ENCODE measurements at regions not wholly inside any gene's neighbourhood (a gene's known extent, or its start where the extent isn't known, plus 50 kb on each side); places are given as distances from the start of the nearest gene placed in this dataset.

GRCh38 chr6:81237226-81237625 is 515.3 kb downstream of the TENT5A start:
- no peak for DNase-seq
- Histone ChIP-seq H3K36me3 (replicated peaks in 1 of 2; ENCODE audit: control insufficient read depth in 1 of 2, insufficient read depth in 2 of 2, low read length in 2 of 2) (no peaks in the 10 kb centered on the region), H3K27me3 (ENCODE audit: control insufficient read depth in 2 of 2, insufficient read depth in 2 of 2, low read length in 2 of 2) (no peaks in the 10 kb centered on the region), H3K79me2 (ENCODE audit: insufficient read depth, low read length) (no peaks in the 10 kb centered on the region), H2AFZ (ENCODE audit: insufficient read depth, low read depth, low read length, poor library complexity, severe bottlenecking) (no peak overlapping the region), H4K20me1 (ENCODE audit: insufficient read depth, low read length) (no peaks in the 10 kb centered on the region), H3K27ac (ENCODE audit: low read depth in 1 of 2, low read length in 2 of 2) (no peak overlapping the region), H3K9me3 (replicated peaks in 1 of 2; ENCODE audit: control insufficient read depth in 1 of 2, insufficient read depth in 1 of 2, low read length in 2 of 2) (no peaks in the 10 kb centered on the region), H3K4me2 (replicated peaks; ENCODE audit: extremely low read depth, low read length, poor library complexity, severe bottlenecking) (no peak overlapping the region), H3K9ac (ENCODE audit: insufficient read depth, low read length, poor library complexity, severe bottlenecking) (no peak overlapping the region), H3K4me3 (replicated peaks in 1 of 3; ENCODE audit: low read depth in 2 of 3, low read length in 3 of 3) (no peak overlapping the region), H3K4me1 (ENCODE audit: control insufficient read depth in 1 of 2, insufficient read depth in 2 of 2, low read length in 2 of 2) (no peaks in the 10 kb centered on the region)
- Mint-ChIP-seq H3K4me1 (no peaks in the 10 kb centered on the region), H3K27me3 (ENCODE audit: low read depth in 3 of 3) (peaks cover 0 to 4% (median 3%) of the 10 kb centered on the region in 3 donors), H3K36me3 (no peaks in the 10 kb centered on the region), H3K4me3 (no peak overlapping the region), H3K9me3 (no peaks in the 10 kb centered on the region), H3K27ac (no peak overlapping the region)
- no CpG with 5 or more reads among the region's 2 CpGs for WGBS (ENCODE audit: insufficient coverage)
- intact Hi-C loops (cut with micrococcal nuclease) = no loop called here
- TF ChIP-seq CTCF (IDR thresholded peaks at IDR 0.05) = no peak

- Histone ChIP-seq H3K9me3 (replicated peaks in 1 of 2; ENCODE audit: control insufficient read depth in 1 of 2, insufficient read depth in 1 of 2, low read length in 2 of 2) (no peaks in the 10 kb centered on the region), H4K20me1 (ENCODE audit: insufficient read depth, low read length) (no peaks in the 10 kb centered on the region), H3K27ac (ENCODE audit: low read depth in 1 of 2, low read length in 2 of 2) (no peak overlapping the region), H3K4me2 (replicated peaks; ENCODE audit: extremely low read depth, low read length, poor library complexity, severe bottlenecking) (no peak overlapping the region), H3K36me3 (replicated peaks in 1 of 2; ENCODE audit: control insufficient read depth in 1 of 2, insufficient read depth in 2 of 2, low read length in 2 of 2) (no peaks in the 10 kb centered on the region), H3K79me2 (ENCODE audit: insufficient read depth, low read length) (no peaks in the 10 kb centered on the region), H3K9ac (ENCODE audit: insufficient read depth, low read length, poor library complexity, severe bottlenecking) (no peak overlapping the region), H3K27me3 (ENCODE audit: control insufficient read depth in 2 of 2, insufficient read depth in 2 of 2, low read length in 2 of 2) (no peaks in the 10 kb centered on the region), H3K4me1 (ENCODE audit: control insufficient read depth in 1 of 2, insufficient read depth in 2 of 2, low read length in 2 of 2) (no peaks in the 10 kb centered on the region), H2AFZ (ENCODE audit: insufficient read depth, low read depth, low read length, poor library complexity, severe bottlenecking) (no peak overlapping the region), H3K4me3 (replicated peaks in 1 of 3; ENCODE audit: low read depth in 2 of 3, low read length in 3 of 3) (no peak overlapping the region)
- H3K27me3 Mint-ChIP-seq (ENCODE audit: low read depth in 3 of 3) = peaks cover 0 to 4% (median 3%) of the 10 kb centered on the region in 3 donors
- WGBS (ENCODE audit: insufficient coverage) = no CpG with 5 or more reads among the region's 2 CpGs
- no peaks in the 10 kb centered on the region for H3K4me1 Mint-ChIP-seq
- DNase-seq = no peak
- H3K36me3 Mint-ChIP-seq = no peaks in the 10 kb centered on the region
- TF ChIP-seq CTCF (IDR thresholded peaks at IDR 0.05) = no peak
- H3K4me3 Mint-ChIP-seq = no peak overlapping the region
- intact Hi-C loops (cut with micrococcal nuclease) = no loop called here
- no peak overlapping the region for H3K27ac Mint-ChIP-seq
- no peaks in the 10 kb centered on the region for H3K9me3 Mint-ChIP-seq
Observed at GRCh38 chr6:81235512-81235911, 517.0 kb downstream of the TENT5A start.

Data from CD14-positive monocyte (primary cell).